ENCODE measurements at regions not wholly inside any gene's neighbourhood (a gene's known extent, or its start where the extent isn't known, plus 50 kb on each side); places are given as distances from the start of the nearest gene placed in this dataset.

DNA sequence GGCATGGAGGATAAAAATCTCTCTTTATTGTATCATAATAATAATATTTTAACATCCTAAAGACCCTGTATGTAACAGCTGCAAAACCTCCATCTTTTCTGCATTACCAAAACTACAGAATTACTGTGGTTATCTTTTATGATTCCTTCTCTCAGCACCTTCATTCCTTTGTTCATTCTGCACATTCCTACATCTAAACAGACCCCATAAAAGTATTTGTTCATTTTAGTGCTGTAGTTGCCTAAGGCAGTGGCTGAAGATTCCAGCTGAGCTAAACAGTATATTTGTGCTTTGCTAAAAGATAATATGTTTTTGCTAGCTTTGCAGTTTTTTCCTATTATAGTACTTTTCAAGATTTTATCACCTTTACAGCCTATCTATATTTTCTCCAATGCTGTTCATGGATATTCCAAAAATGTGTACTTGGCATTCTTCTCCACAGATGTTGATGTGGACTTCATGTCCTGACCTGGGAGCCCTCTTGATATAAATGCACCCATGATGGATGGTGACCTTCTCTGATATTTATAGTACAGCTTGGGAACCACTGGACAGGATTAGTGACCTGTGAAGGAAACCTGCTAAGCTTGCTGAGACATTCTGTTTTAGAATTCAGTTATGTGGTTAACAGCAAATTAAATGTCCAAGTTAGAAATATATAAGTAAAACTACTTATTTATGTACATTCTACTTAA is 2832.9 kb upstream of the PCDH20 start:
- H3K79me1 ChIP-seq (ENCODE audit: low read depth in 1 of 2, low read length in 2 of 2), result no peaks in the 10 kb centered on the region
- H3K27ac ChIP-seq (ENCODE audit: insufficient read depth, low read length), result no peak overlapping the region

More for the DNA sequence above, 2832.9 kb upstream of the PCDH20 start:
- peak overlapping the region; percentile 19; the same call in 1 of the 2 replicates for H3K4me2 ChIP-seq (ENCODE audit: low read depth, low read length)
- H3K4ac ChIP-seq (ENCODE audit: low read depth, low read length), result no peak overlapping the region
- ChIA-PET CTCF (no interaction called here), POLR2A (ENCODE audit: unreplicated experiment) (no interaction called here)
- no peaks in the 10 kb centered on the region for H3K36me3 ChIP-seq (ENCODE audit: control insufficient read depth, insufficient read depth, low read length)
- H2BK20ac ChIP-seq (ENCODE audit: low read depth, low read length), result peak overlapping the region; percentile 67
- ATAC-seq (ENCODE audit: low read depth) (peak; percentile 94), DNase-seq (peak; percentile 33)
- H2AK9ac ChIP-seq (replicated peaks; ENCODE audit: low read depth, low read length, poor library complexity), result no peak overlapping the region
- H3K9me1 ChIP-seq (ENCODE audit: insufficient read depth, low read length), result no peaks in the 10 kb centered on the region
- H3K4me3 ChIP-seq (ENCODE audit: insufficient read depth, low read depth, low read length), result no peak overlapping the region
- H4K20me1 ChIP-seq (ENCODE audit: insufficient read depth, low read length), result no peaks in the 10 kb centered on the region
- no peak overlapping the region for H3K23ac ChIP-seq (ENCODE audit: low read depth, low read length)
- in situ Hi-C loops (cut with MboI; ENCODE audit: low sequenced_read_pairs), result no loop called here
- H2BK120ac ChIP-seq (ENCODE audit: low read depth, low read length), result peak overlapping the region; percentile 21; the same call in 1 of the 2 replicates
- peak overlapping the region; percentile 87; the same call in 1 of the 2 replicates for H3K18ac ChIP-seq (ENCODE audit: low read depth, low read length)
- no TSS peak for BruUV-seq (replicated peaks)
- peak overlapping the region in 1 of 2 experiments; percentile 6; a peak in 1 of 4 replicates for H4K8ac ChIP-seq (ENCODE audit: low read depth in 2 of 2, low read length in 2 of 2)
- intact Hi-C loops (cut with micrococcal nuclease), result no loop called here
- dilution Hi-C loops (cut with HindIII; ENCODE audit: low sequenced_read_pairs, unreplicated experiment), result no loop called here
- peaks cover 3% of the 10 kb centered on the region; the same call in 1 of the 2 replicates for H3K4me1 ChIP-seq (ENCODE audit: control insufficient read depth, insufficient read depth, low read length)
- no peaks in the 10 kb centered on the region for H3K9me3 ChIP-seq (ENCODE audit: control insufficient read depth, insufficient read depth, low read length)
- H3K56ac ChIP-seq (ENCODE audit: extremely low read depth, insufficient read depth, low read length), result no peak overlapping the region
- no peak overlapping the region for H3K9ac ChIP-seq (ENCODE audit: low read depth, low read length)
- H3K27me3 ChIP-seq (ENCODE audit: control insufficient read depth, insufficient read depth, low read length), result no peaks in the 10 kb centered on the region
- H4K91ac ChIP-seq (ENCODE audit: insufficient read depth, low read depth, low read length), result no peak overlapping the region
- H3K14ac ChIP-seq (replicated peaks; ENCODE audit: low read depth, low read length), result peak overlapping the region; percentile 43; the same call in 1 of the 2 replicates
- H2AK5ac ChIP-seq (ENCODE audit: low read depth, low read length), result no peak overlapping the region
- no peak overlapping the region for H4K5ac ChIP-seq (ENCODE audit: low read depth, low read length)
- H2BK15ac ChIP-seq (ENCODE audit: low read depth, low read length), result no peak overlapping the region
- no peak overlapping the region for H2AFZ ChIP-seq (replicated peaks; ENCODE audit: low read length, poor library complexity)
- H2BK5ac ChIP-seq (ENCODE audit: low read depth, low read length, poor library complexity, severe bottlenecking), result no peak overlapping the region
- no peak for TF ChIP-seq RAD21 (IDR thresholded peaks at IDR 0.05; ENCODE audit: low read length)
- no peak for TF ChIP-seq CEBPB (IDR thresholded peaks at IDR 0.05; ENCODE audit: low read depth, low read length)
- TF ChIP-seq MAFK (IDR thresholded peaks at IDR 0.05; ENCODE audit: low read depth, low read length), result peak; percentile 84
